ENCODE measurements at regions not wholly inside any gene's neighbourhood (a gene's known extent, or its start where the extent isn't known, plus 50 kb on each side); places are given as distances from the start of the nearest gene placed in this dataset.

DNA sequence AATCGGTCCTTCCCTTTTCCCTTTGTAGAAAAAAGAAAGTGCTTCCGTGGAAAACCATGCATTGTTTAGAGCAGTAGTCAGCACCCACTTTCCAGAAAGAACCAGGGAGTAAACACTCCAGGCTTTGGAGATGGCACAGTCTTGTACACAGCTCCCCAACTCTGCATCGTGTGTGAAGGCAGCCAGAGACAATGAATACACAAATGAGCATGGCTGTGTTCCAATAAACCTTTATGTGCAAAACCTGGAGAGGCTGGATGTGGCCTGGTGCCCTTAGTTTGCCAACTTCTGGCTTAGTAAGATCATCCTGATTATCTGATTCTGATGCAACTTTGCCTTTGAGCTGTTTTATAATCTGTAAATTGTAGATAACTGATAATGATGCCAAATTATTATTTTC, 463.4 kb upstream of the TMEM132C start:
- TF ChIP-seq, protein P1, sequence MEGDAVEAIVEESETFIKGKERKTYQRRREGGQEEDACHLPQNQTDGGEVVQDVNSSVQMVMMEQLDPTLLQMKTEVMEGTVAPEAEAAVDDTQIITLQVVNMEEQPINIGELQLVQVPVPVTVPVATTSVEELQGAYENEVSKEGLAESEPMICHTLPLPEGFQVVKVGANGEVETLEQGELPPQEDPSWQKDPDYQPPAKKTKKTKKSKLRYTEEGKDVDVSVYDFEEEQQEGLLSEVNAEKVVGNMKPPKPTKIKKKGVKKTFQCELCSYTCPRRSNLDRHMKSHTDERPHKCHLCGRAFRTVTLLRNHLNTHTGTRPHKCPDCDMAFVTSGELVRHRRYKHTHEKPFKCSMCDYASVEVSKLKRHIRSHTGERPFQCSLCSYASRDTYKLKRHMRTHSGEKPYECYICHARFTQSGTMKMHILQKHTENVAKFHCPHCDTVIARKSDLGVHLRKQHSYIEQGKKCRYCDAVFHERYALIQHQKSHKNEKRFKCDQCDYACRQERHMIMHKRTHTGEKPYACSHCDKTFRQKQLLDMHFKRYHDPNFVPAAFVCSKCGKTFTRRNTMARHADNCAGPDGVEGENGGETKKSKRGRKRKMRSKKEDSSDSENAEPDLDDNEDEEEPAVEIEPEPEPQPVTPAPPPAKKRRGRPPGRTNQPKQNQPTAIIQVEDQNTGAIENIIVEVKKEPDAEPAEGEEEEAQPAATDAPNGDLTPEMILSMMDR (IDR thresholded peaks at IDR 0.05 in 8 of 11, conservative IDR thresholded peaks at IDR 0.05 in 3 of 11): no peak
- TF ChIP-seq POLR2A (IDR thresholded peaks at IDR 0.05): no peak
